ENCODE measurements at regions not wholly inside any gene's neighbourhood (a gene's known extent, or its start where the extent isn't known, plus 50 kb on each side); places are given as distances from the start of the nearest gene placed in this dataset.

GRCh38 chr5:167150661-167151060, 1140.8 kb upstream of the WWC1 start:
- Mint-ChIP-seq H3K9me3 (no peaks in the 10 kb centered on the region), H3K27ac (no peak overlapping the region), H3K4me1 (peaks cover 9% of the 10 kb centered on the region), H3K27me3 (ENCODE audit: low read depth) (no peaks in the 10 kb centered on the region; the same call in 1 of the 2 replicates), H3K36me3 (no peaks in the 10 kb centered on the region), H3K4me3 (no peak overlapping the region)
- ChIA-PET CTCF (interaction anchor here (1.0 kb wide), 1 partner anchor 101 kb away, joined by 3 read pairs; no protein-coding TSS in a partner anchor), POLR2A (no interaction called here)
- ATAC-seq: no peak
- DNase-seq (ENCODE audit: low spot score): no peak
- TF ChIP-seq, protein P1, sequence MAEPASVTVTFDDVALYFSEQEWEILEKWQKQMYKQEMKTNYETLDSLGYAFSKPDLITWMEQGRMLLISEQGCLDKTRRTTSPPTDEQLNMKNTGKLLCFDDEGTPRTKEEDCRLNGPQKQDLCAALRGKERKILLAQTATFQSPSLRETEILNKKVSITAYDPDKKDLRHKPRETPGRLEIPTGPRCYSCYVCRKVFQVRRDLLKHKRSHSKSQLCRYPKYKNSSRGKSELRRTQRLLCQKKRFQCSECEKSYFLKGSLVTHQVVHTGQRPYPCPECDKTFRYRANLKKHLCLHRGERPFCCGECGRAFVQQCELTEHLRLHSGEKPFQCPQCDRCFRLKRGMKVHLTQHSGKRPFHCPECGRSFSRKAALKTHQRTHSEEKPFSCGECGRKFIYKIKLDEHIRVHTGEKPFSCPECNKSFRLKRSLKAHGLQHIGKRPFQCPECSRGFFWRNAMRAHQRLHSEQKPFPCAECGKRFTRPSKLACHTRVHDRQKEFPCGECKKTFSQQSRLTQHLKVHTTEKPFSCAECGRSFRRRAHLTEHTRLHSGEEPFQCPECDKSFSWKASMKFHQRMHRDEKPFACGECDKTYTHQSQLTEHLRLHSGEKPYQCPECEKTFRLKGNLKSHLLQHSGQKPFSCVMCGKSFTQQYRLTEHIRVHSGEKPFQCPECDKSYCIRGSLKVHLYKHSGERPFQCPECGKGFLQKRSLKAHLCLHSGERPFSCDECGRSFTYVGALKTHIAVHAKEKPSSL (CRISPR knock-in tag; conservative IDR thresholded peaks at IDR 0.05): no peak
- TF ChIP-seq SMAD3 (CRISPR knock-in tag; IDR thresholded peaks at IDR 0.05; ENCODE audit: borderline replicate concordance): no peak
- TF ChIP-seq NFATC4 (CRISPR knock-in tag; IDR thresholded peaks at IDR 0.05): no peak
- TF ChIP-seq E2F4 (CRISPR knock-in tag; IDR thresholded peaks at IDR 0.05; ENCODE audit: borderline replicate concordance, low read depth): no peak
- TF ChIP-seq ZNF232 (CRISPR knock-in tag; IDR thresholded peaks at IDR 0.05): no peak
- no peak for TF ChIP-seq ZNF671 (CRISPR knock-in tag; IDR thresholded peaks at IDR 0.05)
- TF ChIP-seq, protein P2, sequence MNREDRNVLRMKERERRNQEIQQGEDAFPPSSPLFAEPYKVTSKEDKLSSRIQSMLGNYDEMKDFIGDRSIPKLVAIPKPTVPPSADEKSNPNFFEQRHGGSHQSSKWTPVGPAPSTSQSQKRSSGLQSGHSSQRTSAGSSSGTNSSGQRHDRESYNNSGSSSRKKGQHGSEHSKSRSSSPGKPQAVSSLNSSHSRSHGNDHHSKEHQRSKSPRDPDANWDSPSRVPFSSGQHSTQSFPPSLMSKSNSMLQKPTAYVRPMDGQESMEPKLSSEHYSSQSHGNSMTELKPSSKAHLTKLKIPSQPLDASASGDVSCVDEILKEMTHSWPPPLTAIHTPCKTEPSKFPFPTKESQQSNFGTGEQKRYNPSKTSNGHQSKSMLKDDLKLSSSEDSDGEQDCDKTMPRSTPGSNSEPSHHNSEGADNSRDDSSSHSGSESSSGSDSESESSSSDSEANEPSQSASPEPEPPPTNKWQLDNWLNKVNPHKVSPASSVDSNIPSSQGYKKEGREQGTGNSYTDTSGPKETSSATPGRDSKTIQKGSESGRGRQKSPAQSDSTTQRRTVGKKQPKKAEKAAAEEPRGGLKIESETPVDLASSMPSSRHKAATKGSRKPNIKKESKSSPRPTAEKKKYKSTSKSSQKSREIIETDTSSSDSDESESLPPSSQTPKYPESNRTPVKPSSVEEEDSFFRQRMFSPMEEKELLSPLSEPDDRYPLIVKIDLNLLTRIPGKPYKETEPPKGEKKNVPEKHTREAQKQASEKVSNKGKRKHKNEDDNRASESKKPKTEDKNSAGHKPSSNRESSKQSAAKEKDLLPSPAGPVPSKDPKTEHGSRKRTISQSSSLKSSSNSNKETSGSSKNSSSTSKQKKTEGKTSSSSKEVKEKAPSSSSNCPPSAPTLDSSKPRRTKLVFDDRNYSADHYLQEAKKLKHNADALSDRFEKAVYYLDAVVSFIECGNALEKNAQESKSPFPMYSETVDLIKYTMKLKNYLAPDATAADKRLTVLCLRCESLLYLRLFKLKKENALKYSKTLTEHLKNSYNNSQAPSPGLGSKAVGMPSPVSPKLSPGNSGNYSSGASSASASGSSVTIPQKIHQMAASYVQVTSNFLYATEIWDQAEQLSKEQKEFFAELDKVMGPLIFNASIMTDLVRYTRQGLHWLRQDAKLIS (CRISPR knock-in tag; IDR thresholded peaks at IDR 0.05; ENCODE audit: borderline replicate concordance): no peak
- no peak for TF ChIP-seq IRF2 (CRISPR knock-in tag; IDR thresholded peaks at IDR 0.05; ENCODE audit: borderline replicate concordance, low read depth)

DNA sequence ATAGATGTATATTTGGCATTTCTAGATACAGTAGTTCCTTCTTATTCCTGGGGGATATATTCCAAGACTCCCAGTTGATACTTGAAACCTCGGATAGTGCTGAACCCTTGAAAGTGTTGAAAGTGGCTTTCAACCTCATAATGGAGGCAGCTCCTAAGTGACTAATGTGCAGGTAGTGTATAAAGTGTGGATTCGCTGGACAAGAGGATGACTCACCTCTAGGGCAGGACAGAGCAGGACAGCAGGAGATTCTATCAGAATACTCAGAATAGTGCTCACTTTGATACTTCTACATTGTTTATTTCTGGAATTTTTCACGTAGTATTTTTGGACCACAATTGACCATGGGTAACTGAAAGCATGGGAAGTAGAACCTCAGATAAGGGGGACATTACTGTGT, 1138.9 kb upstream of the WWC1 start:
- ChIA-PET POLR2A (interaction anchor here (0.6 kb wide), 1 partner anchor 444 kb away, joined by 3 read pairs; no protein-coding TSS in a partner anchor), CTCF (no interaction called here)
- peaks cover 20% of the 10 kb centered on the region for H3K4me1 Mint-ChIP-seq
- DNase-seq (ENCODE audit: low spot score) (no peak), ATAC-seq (no peak)
- H3K27ac Mint-ChIP-seq: no peak overlapping the region
- no peaks in the 10 kb centered on the region for H3K9me3 Mint-ChIP-seq
- H3K4me3 Mint-ChIP-seq: no peak overlapping the region
- no peaks in the 10 kb centered on the region for H3K36me3 Mint-ChIP-seq
- TF ChIP-seq JAZF1 (CRISPR knock-in tag; IDR thresholded peaks at IDR 0.05): no peak
- no peak for TF ChIP-seq GTF2I (CRISPR knock-in tag; conservative IDR thresholded peaks at IDR 0.05)
- TF ChIP-seq ZBTB43 (CRISPR knock-in tag; IDR thresholded peaks at IDR 0.05): no peak
- TF ChIP-seq NFATC4 (CRISPR knock-in tag; IDR thresholded peaks at IDR 0.05): no peak
- TF ChIP-seq, protein P3, sequence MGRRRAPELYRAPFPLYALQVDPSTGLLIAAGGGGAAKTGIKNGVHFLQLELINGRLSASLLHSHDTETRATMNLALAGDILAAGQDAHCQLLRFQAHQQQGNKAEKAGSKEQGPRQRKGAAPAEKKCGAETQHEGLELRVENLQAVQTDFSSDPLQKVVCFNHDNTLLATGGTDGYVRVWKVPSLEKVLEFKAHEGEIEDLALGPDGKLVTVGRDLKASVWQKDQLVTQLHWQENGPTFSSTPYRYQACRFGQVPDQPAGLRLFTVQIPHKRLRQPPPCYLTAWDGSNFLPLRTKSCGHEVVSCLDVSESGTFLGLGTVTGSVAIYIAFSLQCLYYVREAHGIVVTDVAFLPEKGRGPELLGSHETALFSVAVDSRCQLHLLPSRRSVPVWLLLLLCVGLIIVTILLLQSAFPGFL (CRISPR knock-in tag; IDR thresholded peaks at IDR 0.05; ENCODE audit: borderline replicate concordance): no peak
- no peak for TF ChIP-seq ZNF671 (CRISPR knock-in tag; IDR thresholded peaks at IDR 0.05)
- TF ChIP-seq ESRRA (CRISPR knock-in tag; IDR thresholded peaks at IDR 0.05; ENCODE audit: borderline replicate concordance): no peak
- H3K27me3 Mint-ChIP-seq (ENCODE audit: low read depth): no peaks in the 10 kb centered on the region; the same call in 1 of the 2 replicates
